ENCODE measurements at regions not wholly inside any gene's neighbourhood (a gene's known extent, or its start where the extent isn't known, plus 50 kb on each side); places are given as distances from the start of the nearest gene placed in this dataset.
"Not testable (repeated sequence)": the region's sequence is repeated elsewhere in the genome, so short reads cannot be mapped to it uniquely, and the experiment has no call there.

GRCh38 chr2:51899643-51900042 is 867.7 kb upstream of the NRXN1 start:
- no peaks in the 10 kb centered on the region for H3K36me3 ChIP-seq (ENCODE audit: control insufficient read depth, insufficient read depth, low read length)
- DNase-seq (ENCODE audit: low read depth), result no peak
- no peak for TF ChIP-seq CTCF (IDR thresholded peaks at IDR 0.05; ENCODE audit: insufficient read depth, low read length, poor library complexity, severe bottlenecking)
- no peak overlapping the region for H3K4me3 ChIP-seq (ENCODE audit: low read depth, low read length)
- H3K27me3 ChIP-seq (ENCODE audit: control insufficient read depth, insufficient read depth, low read length), result no peaks in the 10 kb centered on the region

GRCh38 chr2:51894584-51894983 is 862.7 kb upstream of the NRXN1 start:
- H3K36me3 ChIP-seq (ENCODE audit: control insufficient read depth, insufficient read depth, low read length); H3K27me3 ChIP-seq (ENCODE audit: control insufficient read depth, insufficient read depth, low read length); DNase-seq (ENCODE audit: low read depth); H3K4me3 ChIP-seq (ENCODE audit: low read depth, low read length): not testable (repeated sequence)

- DNase-seq (ENCODE audit: low read depth), result no peak
- H3K4me3 ChIP-seq (ENCODE audit: low read depth, low read length), result no peak overlapping the region
- H3K36me3 ChIP-seq (ENCODE audit: control insufficient read depth, insufficient read depth, low read length), result no peaks in the 10 kb centered on the region
- H3K27me3 ChIP-seq (ENCODE audit: control insufficient read depth, insufficient read depth, low read length), result no peaks in the 10 kb centered on the region
- no peak for TF ChIP-seq CTCF (IDR thresholded peaks at IDR 0.05; ENCODE audit: insufficient read depth, low read length, poor library complexity, severe bottlenecking)
Observed at GRCh38 chr2:51888120-51888519, 856.2 kb upstream of the NRXN1 start.

GRCh38 chr2:51881673-51882072 is 849.7 kb upstream of the NRXN1 start:
- no peak for TF ChIP-seq CTCF (IDR thresholded peaks at IDR 0.05; ENCODE audit: insufficient read depth, low read length, poor library complexity, severe bottlenecking)
- no peak overlapping the region for H3K4me3 ChIP-seq (ENCODE audit: low read depth, low read length)
- DNase-seq (ENCODE audit: low read depth), result no peak
- no peaks in the 10 kb centered on the region for H3K36me3 ChIP-seq (ENCODE audit: control insufficient read depth, insufficient read depth, low read length)
- no peaks in the 10 kb centered on the region for H3K27me3 ChIP-seq (ENCODE audit: control insufficient read depth, insufficient read depth, low read length)

GRCh38 chr2:51880153-51880552 is 848.2 kb upstream of the NRXN1 start:
- Histone ChIP-seq H3K4me3 (ENCODE audit: low read depth, low read length) (no peak overlapping the region), H3K27me3 (ENCODE audit: control insufficient read depth, insufficient read depth, low read length) (no peaks in the 10 kb centered on the region), H3K36me3 (ENCODE audit: control insufficient read depth, insufficient read depth, low read length) (no peaks in the 10 kb centered on the region)
- no peak for TF ChIP-seq CTCF (IDR thresholded peaks at IDR 0.05; ENCODE audit: insufficient read depth, low read length, poor library complexity, severe bottlenecking)
- no peak for DNase-seq (ENCODE audit: low read depth)

GRCh38 chr2:51866361-51866760 is 834.4 kb upstream of the NRXN1 start:
- no peak for TF ChIP-seq CTCF (IDR thresholded peaks at IDR 0.05; ENCODE audit: insufficient read depth, low read length, poor library complexity, severe bottlenecking)
- Histone ChIP-seq H3K4me3 (ENCODE audit: low read depth, low read length) (no peak overlapping the region), H3K27me3 (ENCODE audit: control insufficient read depth, insufficient read depth, low read length) (no peaks in the 10 kb centered on the region), H3K36me3 (ENCODE audit: control insufficient read depth, insufficient read depth, low read length) (no peaks in the 10 kb centered on the region)
- no peak for DNase-seq (ENCODE audit: low read depth)
